SJSA1 (cell line): ENCODE measurements at regions not wholly inside any gene's neighbourhood (a gene's known extent, or its start where the extent isn't known, plus 50 kb on each side); places are given as distances from the start of the nearest gene placed in this dataset.

ENCODE experiments used
- DNase-seq, 2 experiments: peaks; one replicate each; pipeline ENCODE4 v3.0.0-alpha.2; 2015 to 2020; ENCODE audit warnings: low spot score in 2 of 2, low read depth in 1 of 2
- H3K27ac ChIP-seq: fragments of 250-450 bp; sonication (Bioruptor Pico); 2 replicates; pipeline ENCODE4 v1.5.1; 2020; ENCODE audit warnings: mild to moderate bottlenecking, moderate library complexity
- H3K27me3 ChIP-seq: fragments of 250-450 bp; sonication (Bioruptor Pico); replicated peaks from 2 replicates; pipeline ENCODE4 v1.5.1; 2020; ENCODE audit warnings: mild to moderate bottlenecking, moderate library complexity
- H3K36me3 ChIP-seq: fragments of 250-450 bp; sonication (Bioruptor Pico); 2 replicates; pipeline ENCODE4 v1.5.1; 2020; ENCODE audit warnings: mild to moderate bottlenecking
- H3K4me1 ChIP-seq: fragments of 250-450 bp; sonication (Bioruptor Pico); replicated peaks from 2 replicates; pipeline ENCODE4 v1.6.1; 2021; ENCODE audit warnings: mild to moderate bottlenecking
- H3K4me3 ChIP-seq: fragments of 250-450 bp; sonication (Bioruptor Pico); 2 replicates; pipeline ENCODE4 v1.5.1; 2020; ENCODE audit warnings: mild to moderate bottlenecking
- H3K9me3 ChIP-seq: fragments of 250-450 bp; sonication (Bioruptor Pico); replicated peaks from 2 replicates; pipeline ENCODE4 v1.5.1; 2020; ENCODE audit warnings: mild to moderate bottlenecking

GRCh38 chr4:178881937-178882336 lies 1439.7 kb upstream of the AGA start:
- Histone ChIP-seq H3K4me1 (no peaks in the 10 kb centered on the region), H3K27ac (no peak overlapping the region), H3K36me3 (no peaks in the 10 kb centered on the region), H3K4me3 (no peak overlapping the region), H3K27me3 (no peaks in the 10 kb centered on the region), H3K9me3 (0 out of 2 replicates have a peak, but pooled peaks cover 5% of the 10 kb centered on the region)
- no peak for DNase-seq

DNA sequence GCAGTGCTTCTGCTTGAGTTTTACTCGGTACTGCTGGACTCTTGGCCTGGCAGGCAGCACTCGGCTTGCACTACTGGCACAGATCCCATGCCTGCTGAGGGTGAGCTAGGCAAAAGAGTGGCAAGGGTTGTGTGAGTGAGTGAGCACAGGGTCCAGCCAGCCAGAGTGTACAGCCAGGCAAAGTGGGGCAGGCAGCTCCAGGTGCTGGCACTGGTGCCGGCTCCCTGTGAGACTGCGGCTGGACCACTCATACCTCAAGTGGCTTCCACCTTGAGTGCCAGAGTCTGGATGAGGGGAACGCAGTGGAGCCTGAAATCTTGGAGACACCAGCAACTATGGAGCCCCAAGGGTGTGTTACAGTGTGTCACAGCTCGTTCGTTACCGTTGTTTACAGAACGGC lies 1451.9 kb upstream of the AGA start:
- DNase-seq: no peak
- no peaks in the 10 kb centered on the region for H3K36me3 ChIP-seq
- H3K9me3 ChIP-seq: no peaks in the 10 kb centered on the region
- H3K27ac ChIP-seq: no peak overlapping the region
- no peak overlapping the region for H3K4me3 ChIP-seq
- no peaks in the 10 kb centered on the region for H3K4me1 ChIP-seq
- no peaks in the 10 kb centered on the region for H3K27me3 ChIP-seq

DNA sequence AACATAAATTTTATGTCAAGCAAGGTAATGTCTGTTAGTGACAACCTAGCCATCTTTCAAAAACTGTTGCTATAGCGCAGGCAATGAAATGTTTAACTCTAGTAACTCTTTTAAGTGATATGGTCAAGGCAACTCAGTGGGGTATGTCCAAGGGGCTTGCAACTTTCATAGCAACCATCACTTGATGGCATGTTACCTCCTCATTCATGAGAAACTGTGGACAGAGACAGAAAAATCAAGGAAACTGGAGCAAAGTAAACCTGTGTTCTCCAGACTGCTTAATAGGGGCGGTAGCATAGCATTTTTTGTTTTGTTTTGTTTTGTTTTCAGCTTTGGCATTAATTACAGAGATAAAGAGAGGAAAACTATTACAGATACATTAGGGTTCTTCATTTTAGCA lies 1456.8 kb upstream of the AGA start:
- Histone ChIP-seq H3K36me3 (no peaks in the 10 kb centered on the region), H3K4me1 (no peaks in the 10 kb centered on the region), H3K27me3 (no peaks in the 10 kb centered on the region), H3K27ac (no peak overlapping the region), H3K9me3 (no peaks in the 10 kb centered on the region), H3K4me3 (no peak overlapping the region)
- no peak for DNase-seq

GRCh38 chr4:178917756-178918155 lies 1475.5 kb upstream of the AGA start:
- no peak for DNase-seq
- H3K9me3 ChIP-seq: peaks cover 3% of the 10 kb centered on the region; the same call in 1 of the 2 replicates
- no peaks in the 10 kb centered on the region for H3K4me1 ChIP-seq
- no peaks in the 10 kb centered on the region for H3K36me3 ChIP-seq
- no peak overlapping the region for H3K27ac ChIP-seq
- H3K27me3 ChIP-seq: no peaks in the 10 kb centered on the region
- no peak overlapping the region for H3K4me3 ChIP-seq

- Histone ChIP-seq H3K4me3 (no peak overlapping the region), H3K27ac (no peak overlapping the region), H3K4me1 (no peaks in the 10 kb centered on the region), H3K9me3 (no peaks in the 10 kb centered on the region), H3K27me3 (no peaks in the 10 kb centered on the region), H3K36me3 (no peaks in the 10 kb centered on the region)
- DNase-seq: no peak
These were observed 1494.9 kb upstream of the AGA start for GRCh38 chr4:178937130-178937529.

- Histone ChIP-seq H3K9me3 (0 out of 2 replicates have a peak, but pooled peaks cover 3% of the 10 kb centered on the region), H3K36me3 (no peaks in the 10 kb centered on the region), H3K4me3 (no peak overlapping the region), H3K4me1 (no peaks in the 10 kb centered on the region), H3K27me3 (no peaks in the 10 kb centered on the region), H3K27ac (no peak overlapping the region)
- DNase-seq: no peak
These were observed 1499.7 kb upstream of the AGA start for GRCh38 chr4:178941975-178942374.

DNA sequence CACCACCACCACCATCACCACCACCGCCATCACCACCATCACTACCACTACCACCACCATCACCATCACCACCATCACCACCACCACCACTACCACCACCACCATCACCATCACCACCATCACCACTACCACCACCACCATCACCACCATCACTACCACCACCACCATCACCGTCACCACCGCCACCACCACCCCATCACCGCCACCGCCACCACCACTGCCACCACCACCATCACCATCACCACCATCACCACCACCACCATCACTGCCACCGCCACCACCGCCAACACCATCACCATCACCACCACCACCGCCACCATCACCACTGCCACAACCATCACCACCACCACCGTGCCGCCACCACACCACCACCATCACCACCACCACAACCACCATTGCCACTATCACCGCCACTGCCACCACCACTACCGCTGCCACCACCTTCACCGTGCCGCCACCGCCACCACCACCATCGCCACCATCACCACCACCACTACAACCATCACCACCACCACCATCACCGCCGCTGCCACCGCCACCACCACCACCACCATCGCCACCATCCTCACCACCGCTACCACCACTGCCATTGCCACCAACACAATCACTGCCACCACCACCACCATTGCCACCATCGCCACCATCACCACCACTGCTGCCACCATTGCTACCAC lies 1511.3 kb upstream of the AGA start:
- Histone ChIP-seq H3K27ac (no peak overlapping the region), H3K4me3 (no peak overlapping the region), H3K4me1 (no peaks in the 10 kb centered on the region), H3K9me3 (peaks cover 2% of the 10 kb centered on the region; the same call in 1 of the 2 replicates), H3K36me3 (no peaks in the 10 kb centered on the region), H3K27me3 (no peaks in the 10 kb centered on the region)
- DNase-seq: no peak

GRCh38 chr4:178955614-178956013 lies 1513.4 kb upstream of the AGA start:
- Histone ChIP-seq H3K27ac (no peak overlapping the region), H3K4me1 (no peaks in the 10 kb centered on the region), H3K9me3 (peaks cover 4% of the 10 kb centered on the region; the same call in 1 of the 2 replicates), H3K27me3 (no peaks in the 10 kb centered on the region), H3K4me3 (no peak overlapping the region), H3K36me3 (no peaks in the 10 kb centered on the region)
- no peak for DNase-seq

GRCh38 chr4:178958725-178959440 lies 1516.6 kb upstream of the AGA start:
- DNase-seq: no peak
- Histone ChIP-seq H3K36me3 (no peaks in the 10 kb centered on the region), H3K4me1 (no peaks in the 10 kb centered on the region), H3K27ac (no peak overlapping the region), H3K9me3 (peaks cover 8% of the 10 kb centered on the region; the same call in 1 of the 2 replicates), H3K4me3 (no peak overlapping the region), H3K27me3 (no peaks in the 10 kb centered on the region)

DNA sequence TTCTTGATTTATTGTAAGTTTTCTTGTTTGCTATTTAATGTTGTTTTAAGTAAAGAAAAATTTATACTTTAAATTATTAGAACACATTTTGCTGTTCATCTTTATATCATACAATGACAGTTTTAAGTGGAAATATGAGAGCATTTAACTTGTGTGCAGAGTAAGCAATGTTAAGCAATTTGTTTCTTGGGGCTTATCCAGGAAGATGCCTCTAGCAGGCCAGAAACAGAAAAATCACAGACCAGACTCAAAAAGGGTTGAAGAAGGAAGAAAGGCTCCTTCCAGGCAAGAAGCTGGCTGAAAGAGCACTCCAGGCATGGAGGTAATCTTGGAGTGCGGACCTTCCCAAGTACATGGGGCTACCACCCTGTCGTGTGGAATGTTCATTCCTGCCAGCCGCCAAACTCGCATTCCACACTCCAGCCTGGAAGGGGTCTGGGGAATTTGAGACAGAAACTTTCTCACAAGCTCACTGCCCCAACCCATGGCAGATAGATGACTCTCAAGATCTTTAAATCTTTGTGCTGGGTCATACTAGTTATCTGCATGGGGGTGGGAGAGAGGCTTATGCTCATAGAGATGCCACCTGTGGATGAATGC lies 1521.3 kb upstream of the AGA start:
- no peak for DNase-seq
- Histone ChIP-seq H3K4me1 (no peaks in the 10 kb centered on the region), H3K27me3 (no peaks in the 10 kb centered on the region), H3K27ac (no peak overlapping the region), H3K4me3 (no peak overlapping the region), H3K9me3 (peaks cover 6% of the 10 kb centered on the region; the same call in 1 of the 2 replicates), H3K36me3 (no peaks in the 10 kb centered on the region)

GRCh38 chr4:178966644-178967043 lies 1524.4 kb upstream of the AGA start:
- Histone ChIP-seq H3K36me3 (no peaks in the 10 kb centered on the region), H3K4me3 (no peak overlapping the region), H3K27ac (no peak overlapping the region), H3K9me3 (peaks cover 3% of the 10 kb centered on the region; the same call in 1 of the 2 replicates), H3K4me1 (no peaks in the 10 kb centered on the region), H3K27me3 (no peaks in the 10 kb centered on the region)
- no peak for DNase-seq

DNA sequence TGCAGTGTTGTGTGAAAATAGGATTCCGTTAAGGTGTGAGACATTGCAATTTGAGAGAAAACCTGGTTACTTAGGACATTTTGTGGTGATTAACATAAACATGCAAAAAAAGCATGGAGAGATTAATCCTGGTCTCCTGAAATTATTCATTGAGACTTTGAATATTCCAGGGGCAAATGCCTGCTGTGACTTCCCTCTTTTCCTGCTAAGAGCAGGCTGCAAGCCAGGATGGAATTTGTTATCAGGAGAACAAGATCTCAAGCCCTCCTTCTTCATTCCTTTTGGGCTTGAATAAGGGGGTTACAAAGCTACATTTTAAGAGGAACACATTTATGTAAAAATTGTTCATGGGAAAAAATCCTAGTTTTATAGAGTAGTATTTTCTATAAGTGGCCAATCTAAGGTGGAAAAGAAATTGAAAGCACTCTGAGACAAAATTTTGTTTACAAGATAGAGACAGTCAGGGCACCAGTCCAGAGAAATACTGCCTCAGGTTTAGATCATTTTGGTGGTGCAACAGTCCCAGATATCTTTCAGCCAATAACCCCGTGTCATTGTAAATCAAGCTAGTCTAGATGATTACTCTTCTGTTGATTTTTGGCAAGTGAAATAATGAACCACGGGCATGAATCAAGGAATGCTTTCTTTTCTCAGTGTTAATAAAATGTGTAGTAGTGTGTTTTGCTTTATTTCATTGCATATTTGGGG lies 1528.3 kb upstream of the AGA start:
- no peaks in the 10 kb centered on the region for H3K4me1 ChIP-seq
- H3K9me3 ChIP-seq: no peaks in the 10 kb centered on the region; the same call in 1 of the 2 replicates
- DNase-seq: no peak
- H3K27me3 ChIP-seq: no peaks in the 10 kb centered on the region
- no peaks in the 10 kb centered on the region for H3K36me3 ChIP-seq
- H3K4me3 ChIP-seq: no peak overlapping the region
- no peak overlapping the region for H3K27ac ChIP-seq

DNA sequence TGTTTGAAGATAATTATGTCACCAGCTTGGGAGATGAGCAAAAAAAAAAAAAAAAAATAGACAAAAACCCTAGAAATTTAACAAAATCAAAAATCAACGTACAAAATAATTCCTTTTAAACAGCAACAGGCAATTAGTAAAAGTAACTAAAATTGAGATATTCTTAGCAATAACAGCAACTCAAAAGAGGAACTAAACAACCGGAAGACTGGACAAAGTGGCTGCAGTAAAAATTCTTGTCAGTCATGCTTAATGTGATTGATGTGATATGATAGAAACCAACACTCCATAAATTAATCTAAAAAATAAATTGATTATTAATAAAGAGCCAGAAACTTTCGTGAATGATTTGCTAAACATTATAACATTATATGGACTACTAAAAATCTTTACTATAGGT lies 1534.6 kb upstream of the AGA start:
- no peaks in the 10 kb centered on the region for H3K36me3 ChIP-seq
- no peaks in the 10 kb centered on the region for H3K27me3 ChIP-seq
- peaks cover 4% of the 10 kb centered on the region; the same call in 1 of the 2 replicates for H3K9me3 ChIP-seq
- H3K4me1 ChIP-seq: no peaks in the 10 kb centered on the region
- H3K4me3 ChIP-seq: no peak overlapping the region
- no peak for DNase-seq
- H3K27ac ChIP-seq: no peak overlapping the region

GRCh38 chr4:178993306-178993705 lies 1551.1 kb upstream of the AGA start:
- Histone ChIP-seq H3K4me1 (no peaks in the 10 kb centered on the region), H3K36me3 (no peaks in the 10 kb centered on the region), H3K4me3 (no peak overlapping the region), H3K9me3 (peaks cover 4% of the 10 kb centered on the region; the same call in 1 of the 2 replicates), H3K27me3 (no peaks in the 10 kb centered on the region), H3K27ac (no peak overlapping the region)
- DNase-seq: no peak
